GM18861 (cell line): ENCODE measurements at regions not wholly inside any gene's neighbourhood (a gene's known extent, or its start where the extent isn't known, plus 50 kb on each side); places are given as distances from the start of the nearest gene placed in this dataset.
"Not testable (repeated sequence)": the region's sequence is repeated elsewhere in the genome, so short reads cannot be mapped to it uniquely, and the experiment has no call there.

Source experiments
- ATAC-seq: cut with Tn5 transposase; IDR thresholded peaks from one replicate; pipeline ENCODE4 v1.9.1; 2021; ENCODE audit not compliant: unreplicated experiment

- not testable (repeated sequence) for ATAC-seq
Measured at GRCh38 chr16:88162778-88163177, 211.5 kb downstream of the BANP start.

- not testable (repeated sequence) for ATAC-seq
Measured at GRCh38 chr16:88164196-88165039, 213.2 kb downstream of the BANP start.

DNA sequence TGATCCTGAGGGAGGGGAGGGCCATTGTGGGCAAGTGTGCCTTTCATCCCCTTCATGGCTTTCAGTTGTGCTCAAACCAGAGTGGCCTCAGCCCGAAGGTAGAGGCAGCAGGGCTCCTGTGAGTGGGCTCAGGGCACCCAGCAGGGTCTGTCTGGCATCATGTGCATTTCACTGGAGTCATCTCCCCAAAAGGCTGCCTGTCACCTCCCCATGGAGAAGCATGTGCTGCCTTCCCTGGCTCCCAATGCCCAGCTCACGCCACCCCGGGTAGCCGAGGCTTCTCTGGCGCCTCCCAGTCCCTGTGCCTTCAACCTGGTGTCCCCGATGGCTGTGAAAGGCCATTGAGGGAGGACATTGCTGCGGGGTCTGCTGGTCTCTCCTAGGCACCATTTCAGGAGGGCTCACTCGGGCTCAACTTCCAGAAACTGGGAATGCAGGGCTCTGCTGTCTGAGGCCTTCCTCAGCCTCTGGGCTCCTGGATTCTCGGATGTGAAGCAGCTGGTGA lies 213.9 kb downstream of the BANP start:
- ATAC-seq: not testable (repeated sequence)

DNA sequence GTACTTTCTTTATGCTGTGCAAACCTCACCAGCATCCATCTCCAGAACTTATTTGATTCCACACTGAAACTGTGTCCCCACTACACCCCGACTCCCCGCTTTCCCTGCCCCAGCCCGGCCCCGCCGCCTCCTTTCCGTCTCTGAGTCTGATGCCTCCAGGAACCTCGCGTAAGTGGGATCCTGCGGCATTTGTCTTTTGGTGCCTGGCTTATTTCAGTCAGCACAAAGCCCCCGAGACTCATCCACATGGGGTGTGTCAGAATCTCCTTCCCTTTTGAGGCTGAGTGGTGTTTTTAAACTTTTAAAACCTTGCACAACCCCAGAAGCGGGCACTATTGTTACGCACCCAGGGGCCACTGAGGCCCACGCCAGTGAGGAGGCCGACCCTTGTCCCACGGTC lies 214.4 kb downstream of the BANP start:
- not testable (repeated sequence) for ATAC-seq

GRCh38 chr16:88166209-88166773 lies 215.1 kb downstream of the BANP start:
- not testable (repeated sequence) for ATAC-seq

GRCh38 chr16:88167798-88168556 lies 214.8 kb upstream of the ZNF469 start:
- not testable (repeated sequence) for ATAC-seq

DNA sequence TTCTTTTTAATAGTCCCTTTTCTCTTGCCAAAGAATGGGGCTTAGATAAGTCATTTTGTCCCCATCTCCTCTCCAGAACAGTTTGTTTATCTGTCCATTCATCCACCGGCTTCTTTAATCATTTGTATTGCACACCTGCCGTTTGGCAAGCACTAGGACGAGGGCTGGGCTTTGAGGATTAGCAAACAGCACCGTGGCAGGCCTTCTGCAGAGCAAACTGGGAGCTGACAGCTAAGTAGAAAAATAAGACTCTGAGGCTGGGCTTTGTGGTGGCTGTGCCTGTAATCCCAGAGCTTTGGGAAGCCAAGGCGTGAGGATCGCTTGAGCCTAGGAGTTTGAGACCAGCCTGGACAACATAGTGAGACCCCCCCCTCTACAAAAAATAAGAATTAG lies 214.2 kb upstream of the ZNF469 start:
- ATAC-seq: not testable (repeated sequence)

DNA sequence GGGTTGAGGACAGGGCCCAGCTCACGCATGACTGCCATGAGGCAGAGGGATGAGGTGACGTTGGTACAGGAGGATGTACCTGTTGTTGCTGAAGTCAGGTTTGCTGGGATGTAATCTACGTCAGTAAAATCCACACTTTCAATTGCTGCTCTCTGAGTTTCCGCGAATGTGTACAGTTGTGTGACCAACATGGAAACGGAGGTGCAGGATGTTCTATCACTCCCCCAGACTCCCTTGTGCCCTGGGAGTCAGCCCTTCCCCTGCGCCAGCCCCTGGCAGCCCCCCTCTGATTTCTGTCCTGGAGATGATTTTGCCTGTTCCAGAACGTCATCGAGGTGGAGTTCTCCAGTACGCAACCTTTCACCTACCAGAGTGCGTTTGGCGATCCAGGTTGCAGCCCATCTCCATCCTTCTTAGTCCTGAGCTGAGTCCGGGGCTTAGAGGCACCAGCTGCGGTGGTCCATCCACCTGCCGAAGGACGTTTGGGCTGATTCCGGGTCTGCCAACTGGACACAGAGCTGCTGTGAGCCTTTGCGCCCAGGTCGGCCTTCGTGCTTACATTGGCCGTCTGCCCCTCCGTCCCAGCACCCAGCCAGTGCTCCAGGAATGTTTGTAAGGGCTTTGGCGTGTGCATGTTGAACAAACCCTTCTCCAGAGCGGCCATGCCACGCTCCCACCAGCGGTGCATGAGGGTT lies 213.5 kb upstream of the ZNF469 start:
- ATAC-seq: not testable (repeated sequence)

DNA sequence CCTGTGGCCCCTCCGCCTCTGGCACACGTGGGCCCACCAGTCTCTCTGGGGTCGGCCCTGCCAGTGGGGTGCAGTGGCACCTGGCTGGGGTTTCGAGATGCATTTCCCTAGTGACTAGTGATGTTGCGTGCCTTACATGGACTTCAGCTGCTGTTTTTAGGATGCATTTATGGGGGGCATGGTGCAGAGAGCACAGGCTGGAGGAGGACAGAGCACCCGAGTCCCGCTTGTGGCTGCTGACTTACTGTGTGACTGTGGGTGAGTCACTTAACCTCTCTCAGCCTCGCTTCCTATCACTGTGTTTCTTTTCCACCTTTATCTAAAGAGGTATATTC lies 213.0 kb upstream of the ZNF469 start:
- not testable (repeated sequence) for ATAC-seq

DNA sequence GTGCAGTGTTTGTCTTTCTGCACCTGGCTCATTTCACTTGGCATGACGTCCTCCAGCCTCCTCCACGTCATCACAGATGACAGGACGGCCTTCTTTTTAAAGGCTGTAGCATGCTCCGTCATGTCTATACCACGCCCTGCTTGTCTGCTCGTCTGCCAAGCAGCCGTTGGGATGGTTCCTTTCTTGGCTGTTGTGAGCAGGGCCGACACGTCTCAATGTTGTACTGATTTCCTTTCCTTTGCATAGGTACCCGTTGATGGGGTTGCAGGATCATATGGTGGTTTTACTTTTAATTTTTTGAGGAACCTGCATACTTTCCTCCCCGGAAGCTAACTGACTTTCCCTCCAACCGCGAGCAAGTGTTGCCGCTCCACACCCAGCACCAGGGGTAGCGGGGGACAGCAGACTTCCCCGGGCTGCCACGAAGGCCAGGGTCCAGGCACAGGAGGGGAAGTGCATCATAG lies 212.2 kb upstream of the ZNF469 start:
- ATAC-seq: no peak

DNA sequence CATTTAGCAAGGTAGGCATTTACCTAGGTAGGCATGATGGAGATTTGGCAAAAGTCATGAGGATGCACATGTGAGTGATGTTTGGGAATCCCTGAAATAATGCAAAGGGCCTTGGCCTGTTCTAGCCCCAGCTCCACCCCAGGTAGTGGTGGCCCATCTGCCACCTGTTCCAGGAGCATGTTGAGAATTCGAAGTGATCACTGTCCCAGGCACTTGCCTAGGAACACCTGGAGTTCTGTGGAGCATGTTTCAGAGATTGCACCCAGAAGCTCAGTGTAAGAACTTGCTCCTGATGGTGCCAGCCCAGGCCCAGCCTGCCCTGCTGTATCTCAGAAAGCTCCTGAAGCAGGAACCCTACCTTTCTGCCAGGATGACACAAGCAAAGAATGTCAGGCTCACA lies 211.6 kb upstream of the ZNF469 start:
- ATAC-seq: not testable (repeated sequence)

DNA sequence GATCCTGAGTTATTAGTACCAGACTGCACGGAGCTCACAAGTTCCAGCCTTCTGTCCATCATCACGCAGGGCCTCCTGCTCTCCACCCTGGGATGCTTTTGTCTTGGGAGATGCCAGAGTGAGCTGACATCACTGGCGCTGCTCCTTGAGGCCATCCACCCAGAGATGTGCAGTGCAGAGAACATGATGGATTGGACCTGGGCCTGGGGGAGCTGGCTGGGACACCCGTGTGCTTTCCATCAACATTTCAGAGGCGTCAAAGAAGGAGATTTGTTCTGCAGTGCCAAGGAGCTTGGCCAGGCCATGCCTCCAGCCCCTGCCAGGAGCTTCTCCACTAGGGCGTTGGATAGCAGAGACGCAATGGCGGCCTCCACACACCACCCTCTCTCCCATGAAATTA lies 206.6 kb upstream of the ZNF469 start:
- not testable (repeated sequence) for ATAC-seq

- ATAC-seq: not testable (repeated sequence)
Measured at GRCh38 chr16:88176591-88177180, 206.1 kb upstream of the ZNF469 start.

DNA sequence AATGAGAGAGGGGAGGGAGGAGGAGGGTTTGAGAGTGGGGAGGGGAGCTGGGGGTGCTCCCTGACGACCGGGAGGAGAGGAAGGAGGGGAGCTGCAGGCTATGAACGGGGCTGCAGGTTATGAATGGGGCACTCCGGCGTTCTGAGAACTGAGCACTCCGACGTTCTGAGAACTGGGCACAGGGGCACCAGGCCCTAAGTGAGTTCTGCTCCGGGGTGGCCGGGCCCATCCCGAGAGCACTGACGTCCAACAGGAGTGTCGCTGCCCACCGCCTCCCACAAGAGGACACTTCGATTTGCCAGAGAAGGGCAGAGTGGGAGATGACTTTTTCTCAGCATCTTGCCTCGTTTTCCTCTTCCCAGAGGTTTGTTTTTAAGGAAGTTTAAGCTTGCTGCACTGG lies 204.5 kb upstream of the ZNF469 start:
- ATAC-seq: not testable (repeated sequence)

GRCh38 chr16:88178896-88179295 lies 203.9 kb upstream of the ZNF469 start:
- not testable (repeated sequence) for ATAC-seq

DNA sequence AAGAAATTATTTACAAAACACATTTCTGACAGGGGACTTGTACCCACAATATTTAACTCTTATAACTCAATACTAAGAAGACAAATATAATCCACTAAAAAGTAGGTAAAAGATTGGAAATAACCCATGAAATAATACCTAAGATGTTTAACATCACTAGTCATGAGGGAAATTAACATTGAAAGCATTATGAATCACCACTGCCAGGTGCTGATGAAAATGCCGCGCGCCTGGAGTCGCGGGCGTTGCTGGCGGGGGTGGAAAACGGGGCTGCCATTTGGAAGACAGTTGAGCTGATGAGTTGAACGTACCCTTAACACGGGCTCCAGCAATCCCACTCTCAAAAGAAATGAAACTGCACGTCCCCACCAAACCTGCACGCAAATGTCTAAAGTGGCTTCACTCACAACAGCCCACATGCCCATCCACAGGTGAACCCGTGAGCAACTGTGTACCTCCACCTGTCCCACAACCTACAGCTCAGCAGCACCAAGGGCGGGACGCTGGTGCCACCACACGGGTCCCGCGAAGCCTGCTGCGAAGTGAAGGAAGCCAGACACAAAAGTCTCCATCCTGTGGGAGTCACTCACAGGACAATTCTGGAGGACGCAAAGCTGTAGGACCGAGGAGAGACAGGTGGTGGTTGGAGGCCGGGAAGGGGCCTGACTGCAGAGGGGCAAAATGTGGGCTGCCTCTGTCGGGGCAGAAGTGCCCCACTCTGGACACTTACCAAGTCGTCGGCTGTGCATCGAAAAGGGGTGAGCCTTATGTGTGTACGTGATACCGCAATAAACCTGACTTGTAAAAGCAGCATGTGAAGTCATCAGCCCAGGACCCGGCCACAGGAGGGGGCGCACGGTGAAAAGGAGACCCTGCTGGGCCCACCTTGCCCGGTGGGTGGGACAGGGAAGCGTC lies 199.5 kb upstream of the ZNF469 start:
- not testable (repeated sequence) for ATAC-seq

DNA sequence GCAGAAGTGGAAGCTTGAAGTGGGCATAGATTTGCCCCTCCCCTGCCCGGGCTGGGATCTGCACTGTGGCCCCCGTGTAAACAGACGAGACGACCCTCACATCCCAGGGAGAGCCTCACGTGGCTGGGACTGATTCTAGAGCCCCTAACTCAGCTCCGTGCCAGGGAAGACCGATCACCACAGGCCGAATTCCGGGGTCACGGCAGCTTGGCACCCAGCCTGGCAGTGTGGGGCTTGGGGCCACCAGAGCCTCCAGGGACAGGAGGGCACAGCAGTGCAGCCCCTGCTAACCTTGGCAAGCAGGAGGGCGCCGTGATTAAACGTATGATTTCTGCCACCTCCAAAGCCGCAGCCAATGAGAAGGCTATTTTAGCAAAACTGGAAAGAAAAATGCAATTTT lies 198.7 kb upstream of the ZNF469 start:
- not testable (repeated sequence) for ATAC-seq

- not testable (repeated sequence) for ATAC-seq
Measured at GRCh38 chr16:88184566-88185355, 198.0 kb upstream of the ZNF469 start.

DNA sequence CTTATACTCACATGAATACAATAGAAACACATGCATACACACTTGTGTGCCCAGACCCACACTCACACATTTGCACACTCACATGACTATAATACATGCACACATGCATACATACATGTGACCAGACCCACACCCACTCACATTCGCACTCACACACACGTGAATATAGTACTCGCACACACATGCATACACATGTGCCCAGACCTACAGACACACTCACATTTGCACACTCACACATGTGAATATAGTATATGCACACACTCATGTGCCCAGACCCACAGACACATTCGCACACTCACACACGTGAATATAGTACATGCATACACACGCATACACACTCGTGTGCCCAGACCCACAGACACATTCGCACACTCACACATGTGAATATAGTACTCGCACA lies 197.4 kb upstream of the ZNF469 start:
- not testable (repeated sequence) for ATAC-seq
